Hepatocyte (in vitro differentiated cells): ENCODE measurements at regions not wholly inside any gene's neighbourhood (a gene's known extent, or its start where the extent isn't known, plus 50 kb on each side); places are given as distances from the start of the nearest gene placed in this dataset.

Experiments used
- EZH2 ChIP-seq: fragments of 200-600 bp; sonication (generic); IDR thresholded peaks from 2 replicates; pipeline ENCODE4 v1.6.1; 2016; ENCODE audit warnings: antibody characterized with exemption, mild to moderate bottlenecking, borderline replicate concordance
- TF ChIP-seq, protein P1 (sequence below): fragments of 200-600 bp; sonication (generic); IDR thresholded peaks from 2 replicates; pipeline ENCODE4 v1.5.1; 2016; ENCODE audit warnings: antibody characterized with exemption, mild to moderate bottlenecking; ENCODE audit not compliant: poor library complexity

DNA sequence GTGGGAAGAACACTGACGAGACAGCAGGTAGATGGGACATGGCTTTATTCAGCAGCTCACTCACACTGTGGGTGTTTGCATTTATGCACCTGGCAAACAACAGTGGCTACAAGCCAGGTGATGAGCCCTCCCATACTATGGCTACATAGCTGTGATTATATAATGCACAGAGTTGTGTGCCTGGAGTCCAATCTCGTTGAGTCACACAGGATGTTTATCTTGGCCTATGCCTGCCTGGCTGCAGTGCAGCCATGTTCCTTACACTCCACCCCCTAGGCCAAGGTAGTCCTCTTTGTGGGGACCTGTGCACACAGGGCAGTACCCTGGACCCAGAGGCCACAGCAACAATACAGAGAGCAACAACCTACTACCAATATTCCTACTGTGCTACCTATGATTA, 1643.8 kb downstream of the MRPL39 start:
- TF ChIP-seq, protein P1, sequence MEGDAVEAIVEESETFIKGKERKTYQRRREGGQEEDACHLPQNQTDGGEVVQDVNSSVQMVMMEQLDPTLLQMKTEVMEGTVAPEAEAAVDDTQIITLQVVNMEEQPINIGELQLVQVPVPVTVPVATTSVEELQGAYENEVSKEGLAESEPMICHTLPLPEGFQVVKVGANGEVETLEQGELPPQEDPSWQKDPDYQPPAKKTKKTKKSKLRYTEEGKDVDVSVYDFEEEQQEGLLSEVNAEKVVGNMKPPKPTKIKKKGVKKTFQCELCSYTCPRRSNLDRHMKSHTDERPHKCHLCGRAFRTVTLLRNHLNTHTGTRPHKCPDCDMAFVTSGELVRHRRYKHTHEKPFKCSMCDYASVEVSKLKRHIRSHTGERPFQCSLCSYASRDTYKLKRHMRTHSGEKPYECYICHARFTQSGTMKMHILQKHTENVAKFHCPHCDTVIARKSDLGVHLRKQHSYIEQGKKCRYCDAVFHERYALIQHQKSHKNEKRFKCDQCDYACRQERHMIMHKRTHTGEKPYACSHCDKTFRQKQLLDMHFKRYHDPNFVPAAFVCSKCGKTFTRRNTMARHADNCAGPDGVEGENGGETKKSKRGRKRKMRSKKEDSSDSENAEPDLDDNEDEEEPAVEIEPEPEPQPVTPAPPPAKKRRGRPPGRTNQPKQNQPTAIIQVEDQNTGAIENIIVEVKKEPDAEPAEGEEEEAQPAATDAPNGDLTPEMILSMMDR: no peak
- no peak for TF ChIP-seq EZH2
